NOMO-1 treated with dmso at 0.1 percent for 144 hours (cell line): ENCODE measurements at regions not wholly inside any gene's neighbourhood (a gene's known extent, or its start where the extent isn't known, plus 50 kb on each side); places are given as distances from the start of the nearest gene placed in this dataset.

Source experiments
- DNase-seq: peaks from one replicate; lab custom pipeline; 2025; ENCODE audit not compliant: unreplicated experiment; lab: John Stamatoyannopoulos, UW

DNA sequence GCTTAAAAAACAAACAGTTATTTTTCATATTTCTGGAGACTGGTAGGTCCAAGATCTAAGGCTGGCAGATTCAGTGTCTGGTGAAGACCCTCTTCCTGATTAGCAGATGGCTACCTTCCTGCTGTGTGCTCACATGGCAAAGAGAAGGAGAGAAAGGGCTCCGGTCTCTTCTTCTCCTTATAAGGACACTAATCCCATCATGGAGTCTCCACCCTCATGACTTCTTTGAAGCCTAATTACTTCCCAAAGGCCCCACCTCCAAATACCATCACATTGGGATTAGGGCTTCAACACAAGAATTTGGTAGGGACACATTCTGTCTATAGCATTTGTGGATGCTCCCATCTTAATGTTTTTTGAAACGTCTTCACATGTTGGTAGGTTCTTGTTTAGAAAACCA, 391.1 kb downstream of the TMEM161B start:
- no peak for DNase-seq

DNA sequence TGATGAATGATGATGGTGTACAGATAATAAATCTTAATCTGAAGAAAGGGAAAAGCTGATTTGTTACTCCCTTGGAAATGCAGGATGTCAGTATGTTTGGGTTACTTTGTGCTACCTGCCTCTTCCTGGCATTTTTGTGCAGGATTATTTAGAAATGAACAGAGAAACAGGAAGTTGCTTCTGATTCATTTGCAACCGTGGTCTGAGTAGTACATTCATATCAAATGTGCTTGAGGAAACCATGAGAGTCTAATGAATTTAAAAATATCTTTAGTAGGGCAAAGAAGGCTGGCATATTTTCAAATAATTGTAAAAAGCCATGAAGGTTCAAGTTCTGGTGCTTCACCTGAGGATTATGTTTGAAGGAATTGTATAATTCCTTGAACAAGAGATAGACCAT, 391.6 kb downstream of the TMEM161B start:
- no peak for DNase-seq

DNA sequence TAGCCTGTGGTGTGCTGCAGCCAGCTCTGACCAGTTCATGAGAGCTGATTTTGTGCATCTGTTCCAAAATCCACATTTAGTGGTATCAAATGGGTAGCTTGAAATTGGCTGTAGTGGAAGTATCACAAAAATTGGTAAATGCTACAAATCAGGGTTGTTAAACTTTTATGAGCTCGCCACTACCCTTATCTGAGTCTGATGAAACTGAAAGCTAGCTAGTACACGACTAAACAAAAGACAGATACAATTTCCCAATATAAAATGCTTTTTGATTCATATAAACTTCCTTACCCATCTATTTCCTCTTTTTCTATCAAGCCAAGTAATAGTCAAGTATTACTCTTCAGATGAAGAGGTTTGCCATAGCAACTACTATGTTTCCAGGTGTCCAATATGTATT, 392.0 kb downstream of the TMEM161B start:
- no peak for DNase-seq

DNA sequence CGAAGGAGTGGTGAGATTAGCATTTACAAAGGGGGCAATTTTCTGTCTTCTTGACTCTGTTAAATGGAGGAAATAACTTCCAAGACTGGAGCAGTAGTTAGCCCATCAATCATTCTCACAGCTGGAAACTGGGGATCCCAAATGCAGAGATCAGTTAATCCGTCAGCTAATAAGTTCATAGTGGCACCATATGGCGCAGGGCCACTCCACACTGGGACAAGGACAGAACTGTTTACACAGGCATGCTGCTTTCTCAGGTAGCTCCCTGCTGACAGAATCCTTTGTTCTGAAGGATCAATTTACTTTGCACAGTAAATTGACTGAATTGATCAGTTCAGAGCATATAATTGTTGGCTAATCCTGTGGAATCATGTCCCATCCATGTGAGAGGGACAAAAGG, 395.7 kb downstream of the TMEM161B start:
- DNase-seq, result no peak

DNA sequence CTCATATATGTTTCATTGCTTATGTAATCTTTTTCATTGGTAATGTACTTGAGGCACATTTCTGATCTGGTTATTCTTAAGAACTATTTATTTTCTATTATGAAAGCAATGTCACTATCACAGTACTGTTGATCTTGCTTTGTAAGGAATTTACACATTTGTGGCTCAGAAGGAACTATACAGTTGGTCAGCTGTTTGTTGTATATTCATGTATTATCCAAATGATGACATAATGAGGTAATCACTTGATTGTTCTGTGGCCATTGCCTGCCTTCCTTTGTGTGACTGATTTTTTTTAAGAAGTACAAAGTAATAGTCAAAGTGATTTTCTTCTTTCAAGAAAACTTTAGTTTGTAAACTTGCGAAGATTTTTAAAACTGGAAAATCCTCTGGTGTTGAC, 399.9 kb downstream of the TMEM161B start:
- DNase-seq, result no peak

DNA sequence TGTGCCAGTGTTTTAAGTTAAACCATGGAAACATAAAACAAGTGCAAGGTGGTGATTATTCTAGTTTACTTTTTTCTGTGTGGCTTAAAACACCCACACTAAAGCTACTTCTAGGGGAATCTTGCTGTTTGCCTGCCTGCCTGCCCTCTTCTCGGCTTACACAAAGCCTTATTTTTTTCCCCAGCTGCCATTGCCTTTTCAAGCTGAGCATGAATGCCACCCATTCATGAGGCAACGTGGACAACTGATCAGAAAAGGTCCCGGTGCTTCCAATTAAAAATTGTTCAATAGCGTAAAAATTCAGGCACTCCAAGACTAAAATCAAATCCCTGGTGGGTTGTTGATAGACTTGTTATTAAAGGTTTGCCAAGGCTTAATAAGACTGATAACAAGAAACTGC, 401.4 kb downstream of the TMEM161B start:
- no peak for DNase-seq

DNA sequence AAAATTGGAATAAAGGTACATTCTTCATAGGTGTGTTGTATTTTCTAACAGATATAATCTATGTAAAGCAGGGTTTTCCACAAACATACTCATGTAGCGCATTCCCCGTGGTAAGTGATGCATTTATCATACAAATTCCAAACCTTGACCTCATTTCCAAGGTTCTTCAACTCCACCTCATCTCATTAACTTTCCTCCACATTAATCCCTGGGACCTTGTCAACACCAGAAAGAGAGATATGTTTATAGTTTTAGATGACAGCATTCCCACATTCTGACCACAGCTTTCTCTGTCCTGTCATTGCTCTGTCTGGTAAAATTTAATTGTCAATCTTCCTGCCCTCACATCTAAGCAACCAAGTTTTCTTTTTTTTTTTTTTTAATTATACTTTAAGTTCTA, 415.1 kb downstream of the TMEM161B start:
- no peak for DNase-seq

DNA sequence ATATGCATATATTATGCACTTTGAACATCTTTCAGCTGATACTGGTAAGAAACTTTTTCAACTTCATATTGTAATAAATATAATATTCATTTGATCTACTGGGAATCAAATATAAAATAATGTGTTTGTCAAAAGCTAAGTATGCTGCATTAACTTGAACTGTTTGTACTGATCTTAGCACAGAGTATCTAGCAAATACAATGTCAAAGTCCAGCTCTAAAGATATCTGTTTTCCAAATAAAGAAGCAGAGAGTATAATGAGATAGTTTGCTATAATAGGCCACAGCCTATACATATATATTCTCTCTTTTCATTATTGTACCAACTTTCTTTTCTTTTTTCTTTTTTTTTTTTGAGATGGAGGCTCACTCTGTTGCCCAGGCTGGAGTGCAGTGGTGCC, 417.0 kb downstream of the TMEM161B start:
- DNase-seq, result no peak

DNA sequence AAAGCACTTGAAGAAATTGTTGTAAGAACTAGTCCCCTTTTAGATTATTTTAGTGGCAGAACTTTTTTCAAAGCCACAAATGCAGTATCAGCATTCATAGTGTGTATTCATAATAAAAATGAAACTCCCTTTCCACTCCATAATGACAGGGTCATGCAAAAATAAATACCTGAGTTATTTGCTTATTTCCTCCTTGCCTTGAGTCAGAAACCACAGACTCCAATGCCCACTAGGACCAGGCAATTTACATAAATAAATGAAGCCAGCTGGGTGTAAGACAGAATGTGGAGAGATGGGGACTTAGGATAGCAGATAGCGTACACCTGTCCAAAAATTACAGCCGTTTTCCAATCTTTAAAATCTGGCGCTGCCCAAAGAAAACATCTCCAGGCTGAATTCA, 417.8 kb downstream of the TMEM161B start:
- DNase-seq, result no peak

DNA sequence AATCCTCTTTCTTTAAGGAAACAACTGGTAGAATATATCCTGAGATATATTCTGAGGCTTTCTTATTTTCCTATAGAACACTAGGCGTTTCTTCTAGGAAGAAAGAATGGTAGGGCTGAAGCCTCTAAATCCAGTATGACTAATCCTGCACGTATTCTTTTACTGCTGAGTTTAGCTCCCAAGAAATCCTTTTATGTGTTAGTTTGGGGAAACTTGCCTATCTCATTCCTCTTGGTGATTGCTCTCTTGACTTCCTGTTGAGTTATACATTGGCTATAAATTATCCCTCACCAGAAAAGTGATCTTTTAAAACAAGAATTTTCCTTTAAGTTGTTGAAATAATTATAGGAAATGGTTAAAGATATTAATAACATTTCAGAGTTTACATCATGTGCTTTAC, 422.9 kb downstream of the TMEM161B start:
- no peak for DNase-seq

DNA sequence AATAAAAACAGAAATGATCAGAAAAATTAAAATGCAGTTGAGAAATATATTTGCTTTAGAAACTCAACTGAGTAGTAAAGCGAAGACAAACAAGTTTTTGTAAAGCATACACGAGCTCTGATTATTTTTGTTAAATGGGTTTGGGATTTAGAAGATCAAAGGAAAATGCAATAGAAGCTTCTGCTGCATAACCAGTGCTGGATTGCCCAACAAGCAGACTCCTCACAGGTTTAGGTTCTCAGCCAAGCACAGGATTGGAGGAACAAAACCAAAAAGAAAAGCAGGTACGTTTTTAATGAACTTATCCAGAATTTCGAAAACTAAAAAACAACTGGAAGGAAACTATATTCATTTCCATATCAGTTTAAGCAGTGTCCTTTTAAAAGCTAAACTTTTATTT, 423.8 kb downstream of the TMEM161B start:
- DNase-seq, result no peak

DNA sequence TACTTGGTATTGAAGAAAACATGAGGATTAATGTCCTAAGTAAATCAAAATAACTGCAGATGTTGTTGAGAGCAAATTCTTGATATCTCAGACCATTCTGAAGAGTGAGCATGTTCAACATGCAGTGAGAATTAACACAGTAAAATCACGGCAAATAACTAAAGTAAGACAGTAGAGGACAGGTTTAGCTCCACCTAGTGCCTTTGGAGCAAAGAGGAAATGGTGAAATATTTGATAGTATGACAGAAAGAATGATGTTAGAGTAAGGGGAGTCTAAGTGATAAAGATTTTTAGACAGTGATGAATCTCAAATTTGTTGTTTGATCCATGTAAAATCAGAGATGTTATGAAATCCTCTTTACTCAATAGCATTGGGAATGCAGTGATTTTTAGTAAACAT, 424.2 kb downstream of the TMEM161B start:
- DNase-seq, result no peak

DNA sequence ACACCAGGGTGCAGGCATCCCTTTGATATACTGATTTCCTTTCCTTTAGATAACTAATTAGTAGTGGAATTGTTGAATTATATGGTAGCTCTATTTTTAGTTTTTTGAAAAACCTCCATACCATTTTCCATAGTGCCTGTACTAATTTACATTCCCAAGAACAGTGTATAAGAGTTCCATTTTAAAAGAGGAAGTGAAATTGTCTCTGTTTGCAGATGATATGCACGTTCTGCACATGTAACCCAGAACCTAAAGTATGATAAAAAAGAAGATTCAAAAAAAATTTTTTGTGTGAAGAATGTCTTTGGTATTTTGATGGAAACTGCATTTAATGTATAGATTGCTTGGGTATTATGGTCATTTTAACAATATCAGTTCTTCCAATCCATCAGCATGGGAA, 424.0 kb upstream of the CCNH start:
- no peak for DNase-seq

DNA sequence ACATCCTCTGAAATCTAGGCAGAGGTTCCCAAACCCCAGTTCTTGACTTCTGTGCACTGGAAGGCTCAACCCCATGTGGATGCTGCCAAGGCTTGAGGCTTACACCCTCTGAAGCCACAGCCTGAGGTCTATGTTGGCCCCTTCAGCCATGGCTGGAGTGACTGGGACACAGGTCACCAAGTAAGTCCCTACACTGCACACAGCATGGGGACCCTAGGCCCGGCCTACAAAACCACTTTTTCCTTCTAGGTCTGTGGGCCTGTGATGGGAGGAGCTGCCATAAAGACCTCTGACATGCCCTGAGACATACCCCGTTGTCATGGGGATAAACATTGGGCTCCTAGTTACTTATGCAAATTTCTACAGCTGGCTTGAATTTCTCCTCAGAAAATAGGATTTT, 418.8 kb upstream of the CCNH start:
- DNase-seq, result no peak

DNA sequence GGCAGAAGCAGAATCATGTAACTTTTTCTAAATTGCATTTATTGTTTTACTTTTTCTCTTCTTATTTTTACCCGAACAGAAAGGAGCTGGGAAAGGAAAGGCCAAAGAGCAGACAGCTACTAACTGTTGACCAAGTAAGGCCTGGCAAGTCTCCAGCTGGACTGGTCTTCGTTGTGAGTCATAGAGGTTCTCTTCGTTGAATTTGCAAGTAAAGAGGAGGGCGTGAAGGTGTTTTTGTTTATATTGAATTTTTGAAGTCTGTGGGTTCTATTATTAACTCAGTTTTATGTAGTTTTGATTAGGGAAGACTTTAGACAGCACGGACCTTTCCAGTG, 416.5 kb upstream of the CCNH start:
- DNase-seq, result no peak

DNA sequence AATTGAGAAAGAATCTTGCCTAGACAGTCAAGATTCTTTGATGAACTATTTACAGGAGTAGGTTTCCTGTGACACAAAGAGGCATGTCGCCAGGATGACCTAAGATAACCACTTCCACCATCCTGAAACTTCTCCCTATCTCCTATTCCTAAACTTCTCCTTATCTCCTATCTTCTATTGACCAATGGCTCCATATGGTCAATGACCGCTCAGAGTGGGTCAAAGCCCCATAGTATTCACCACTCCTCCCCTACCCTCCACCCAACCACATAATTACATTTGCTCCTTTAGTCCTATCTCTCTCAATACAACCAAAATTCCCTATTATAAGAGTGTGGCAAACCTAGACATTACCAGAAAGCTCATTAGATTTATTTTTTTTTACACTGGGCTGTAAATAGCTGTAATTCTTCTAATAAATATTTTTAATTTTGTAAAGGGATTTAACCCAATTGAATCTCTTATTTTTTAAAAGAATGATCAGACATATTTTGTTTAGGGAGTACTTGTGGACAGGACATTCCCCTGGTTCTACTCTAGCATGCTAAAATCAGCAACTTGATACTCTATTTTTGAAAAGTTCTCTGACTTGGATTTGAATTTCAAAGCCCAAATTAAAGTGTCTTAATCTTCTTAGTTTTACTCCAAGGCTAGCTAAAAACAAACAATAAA, 416.0 kb upstream of the CCNH start:
- no peak for DNase-seq

DNA sequence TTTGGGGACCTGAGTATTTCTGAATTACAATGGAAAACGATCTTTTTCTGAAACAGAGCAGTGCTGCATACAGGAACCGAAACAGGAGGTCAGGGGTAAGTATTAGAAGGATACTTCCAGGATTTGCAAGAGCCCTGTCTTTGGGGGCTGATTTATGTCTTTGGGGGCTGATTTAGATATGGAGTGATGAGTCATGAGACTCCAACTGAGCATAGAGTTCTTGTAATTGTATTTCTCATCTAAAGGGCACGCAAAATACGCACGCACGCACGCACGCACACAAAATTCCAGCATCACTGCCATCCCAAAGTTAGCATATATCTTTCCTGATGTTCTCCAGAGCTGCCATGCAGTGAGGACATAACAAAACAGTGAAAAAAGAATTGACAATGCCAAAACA, 414.8 kb upstream of the CCNH start:
- no peak for DNase-seq

DNA sequence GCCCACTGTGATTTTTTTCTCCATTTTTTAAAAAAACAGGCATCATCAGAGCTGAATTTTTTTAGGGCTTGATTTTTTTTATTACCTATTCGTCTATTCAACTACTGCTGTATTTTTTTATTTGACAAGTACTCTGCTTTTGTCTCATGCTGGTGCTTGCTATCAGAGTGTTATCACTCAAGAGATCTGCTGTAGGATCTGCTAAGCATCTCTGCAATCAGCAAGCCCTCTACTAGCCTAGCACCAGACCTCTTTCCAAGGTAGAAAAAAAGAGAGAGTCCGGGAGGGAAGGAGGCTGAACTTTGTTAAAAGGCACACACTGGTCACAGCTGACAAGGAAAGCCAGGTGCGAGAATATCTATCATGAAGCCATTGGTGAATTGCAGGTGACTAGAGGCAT, 413.8 kb upstream of the CCNH start:
- no peak for DNase-seq

DNA sequence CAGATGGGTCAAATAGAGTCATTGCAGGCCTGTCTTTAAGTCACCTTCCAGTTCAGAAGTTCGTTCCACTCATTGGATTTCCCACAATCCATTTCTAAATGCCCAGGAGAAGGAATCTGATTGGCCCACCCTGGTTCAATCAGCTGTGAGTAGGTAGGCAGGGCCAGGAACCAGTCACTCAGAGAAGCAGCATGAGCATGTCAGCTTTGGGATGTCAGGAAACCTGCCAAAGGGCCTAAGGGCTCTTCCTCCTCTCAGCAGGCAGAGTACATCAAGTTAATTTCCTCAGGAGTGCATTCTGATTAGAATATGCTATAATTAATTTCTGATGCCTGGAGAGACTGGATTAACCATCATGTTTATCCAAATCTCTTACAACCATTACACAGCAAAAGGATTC, 412.9 kb upstream of the CCNH start:
- no peak for DNase-seq

DNA sequence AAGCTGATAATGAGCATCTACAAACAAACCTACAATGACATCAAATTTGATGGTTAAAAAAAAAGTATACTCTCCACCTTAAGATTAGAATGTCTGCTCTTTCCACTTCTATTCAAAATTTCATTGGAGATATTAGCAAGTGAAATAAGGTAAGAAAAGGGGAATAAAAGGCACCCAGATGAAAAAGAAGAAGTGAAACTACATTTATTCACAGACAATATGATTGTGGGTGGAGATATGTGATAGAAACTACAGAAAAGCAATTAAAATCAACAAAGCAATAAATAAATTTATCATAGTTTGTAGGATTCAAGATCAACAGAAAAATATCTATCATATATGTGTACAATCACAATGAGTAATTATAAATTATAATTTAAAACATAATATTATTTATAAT, 395.1 kb upstream of the CCNH start:
- DNase-seq, result no peak

DNA sequence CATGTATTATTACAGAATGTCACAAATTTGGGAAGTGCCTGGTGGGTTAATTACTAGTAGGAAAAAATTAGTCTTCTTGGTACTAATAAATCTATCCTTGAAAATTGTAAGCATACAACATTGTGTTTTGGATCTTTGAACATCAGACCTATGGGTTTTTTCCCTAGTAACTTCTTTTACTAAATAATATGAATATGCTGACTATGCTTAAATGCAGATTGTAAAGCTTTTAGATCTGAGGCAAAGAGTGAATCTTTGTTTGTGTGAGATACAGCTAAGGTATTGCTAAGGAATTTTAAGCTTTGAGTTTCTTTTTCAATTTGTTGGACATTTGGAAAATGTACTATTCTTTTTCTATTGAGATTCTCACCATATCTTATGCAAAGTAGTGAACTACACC, 390.6 kb upstream of the CCNH start:
- DNase-seq, result no peak

DNA sequence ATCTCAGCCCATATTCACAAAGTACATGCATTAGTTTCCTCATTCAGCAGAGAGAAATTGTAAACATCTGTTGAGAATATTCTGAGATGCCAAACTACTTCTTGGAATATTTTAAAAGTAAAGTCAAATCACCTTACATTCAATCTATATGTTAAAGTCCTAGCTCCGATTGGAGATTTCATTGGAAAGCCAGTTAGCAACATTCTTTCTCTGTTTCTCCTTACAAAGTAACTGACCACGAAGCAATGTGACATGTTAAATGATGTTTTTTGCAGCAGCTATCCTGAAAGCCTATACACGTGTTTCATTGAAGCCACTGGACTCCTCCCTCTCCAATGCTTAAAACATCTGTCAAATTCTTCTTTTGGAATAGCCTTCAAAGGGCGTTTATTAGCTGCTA, 379.1 kb upstream of the CCNH start:
- DNase-seq, result no peak

DNA sequence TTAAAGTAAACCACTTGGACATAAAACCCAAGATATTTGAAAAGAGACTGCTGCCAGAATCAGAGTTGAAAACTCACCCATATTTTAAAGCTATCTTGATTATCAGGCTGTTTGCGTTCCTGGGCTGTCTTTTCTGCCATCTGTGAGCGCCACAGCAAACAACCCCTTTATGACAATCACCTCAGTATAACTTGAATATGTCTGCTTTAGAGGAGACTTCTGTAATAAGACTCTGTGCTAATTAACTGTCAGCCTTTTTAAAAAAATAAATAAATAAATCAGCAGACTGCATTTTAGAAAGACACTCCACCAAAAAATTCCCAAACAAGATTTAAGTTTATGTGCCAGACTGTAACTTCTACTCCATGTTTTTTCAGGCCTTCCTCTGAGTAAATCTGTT, 375.7 kb upstream of the CCNH start:
- DNase-seq, result no peak
